NCI-H1436 treated with DMSO at 0.1 percent for 48 hours (cell line): ENCODE measurements at regions not wholly inside any gene's neighbourhood (a gene's known extent, or its start where the extent isn't known, plus 50 kb on each side); places are given as distances from the start of the nearest gene placed in this dataset.
"Not testable (repeated sequence)": the region's sequence is repeated elsewhere in the genome, so short reads cannot be mapped to it uniquely, and the experiment has no call there.

Experiments
- DNase-seq: peaks from one replicate; lab custom pipeline; 2025; lab: John Stamatoyannopoulos, UW

- no peak for DNase-seq
Measured at GRCh38 chr2:7430421-7430868, 513.2 kb downstream of the RNF144A start.

- DNase-seq = no peak
Measured at GRCh38 chr2:7430869-7431641, 513.8 kb downstream of the RNF144A start.

GRCh38 chr2:7432436-7432835, 515.2 kb downstream of the RNF144A start:
- DNase-seq = no peak

- no peak for DNase-seq
Measured at GRCh38 chr2:7436096-7436906, 519.1 kb downstream of the RNF144A start.

- DNase-seq = no peak
Measured at GRCh38 chr2:7437141-7437540, 519.9 kb downstream of the RNF144A start.

GRCh38 chr2:7437716-7438632, 520.8 kb downstream of the RNF144A start:
- no peak for DNase-seq

- no peak for DNase-seq
Measured at GRCh38 chr2:7438855-7439254, 521.6 kb downstream of the RNF144A start.

GRCh38 chr2:7440977-7441376, 523.8 kb downstream of the RNF144A start:
- DNase-seq = no peak

GRCh38 chr2:7441841-7442240, 524.6 kb downstream of the RNF144A start:
- not testable (repeated sequence) for DNase-seq

GRCh38 chr2:7444626-7445025, 527.4 kb downstream of the RNF144A start:
- no peak for DNase-seq

- DNase-seq = no peak
Measured at GRCh38 chr2:7448578-7449264, 531.5 kb downstream of the RNF144A start.

GRCh38 chr2:7449298-7449697, 532.1 kb downstream of the RNF144A start:
- no peak for DNase-seq

GRCh38 chr2:7450188-7450832, 533.1 kb downstream of the RNF144A start:
- DNase-seq = no peak

GRCh38 chr2:7450833-7451190, 533.6 kb downstream of the RNF144A start:
- no peak for DNase-seq

- no peak for DNase-seq
Measured at GRCh38 chr2:7452110-7452876, 535.1 kb downstream of the RNF144A start.

- no peak for DNase-seq
Measured at GRCh38 chr2:7454592-7454991, 537.4 kb downstream of the RNF144A start.

GRCh38 chr2:7456762-7457161, 539.5 kb downstream of the RNF144A start:
- no peak for DNase-seq

- DNase-seq = no peak
Measured at GRCh38 chr2:7458066-7458465, 540.9 kb downstream of the RNF144A start.

GRCh38 chr2:7467782-7468447, 550.7 kb downstream of the RNF144A start:
- no peak for DNase-seq

- DNase-seq = no peak
Measured at GRCh38 chr2:7468448-7468828, 551.2 kb downstream of the RNF144A start.
